ENCODE measurements at regions not wholly inside any gene's neighbourhood (a gene's known extent, or its start where the extent isn't known, plus 50 kb on each side); places are given as distances from the start of the nearest gene placed in this dataset.

DNA sequence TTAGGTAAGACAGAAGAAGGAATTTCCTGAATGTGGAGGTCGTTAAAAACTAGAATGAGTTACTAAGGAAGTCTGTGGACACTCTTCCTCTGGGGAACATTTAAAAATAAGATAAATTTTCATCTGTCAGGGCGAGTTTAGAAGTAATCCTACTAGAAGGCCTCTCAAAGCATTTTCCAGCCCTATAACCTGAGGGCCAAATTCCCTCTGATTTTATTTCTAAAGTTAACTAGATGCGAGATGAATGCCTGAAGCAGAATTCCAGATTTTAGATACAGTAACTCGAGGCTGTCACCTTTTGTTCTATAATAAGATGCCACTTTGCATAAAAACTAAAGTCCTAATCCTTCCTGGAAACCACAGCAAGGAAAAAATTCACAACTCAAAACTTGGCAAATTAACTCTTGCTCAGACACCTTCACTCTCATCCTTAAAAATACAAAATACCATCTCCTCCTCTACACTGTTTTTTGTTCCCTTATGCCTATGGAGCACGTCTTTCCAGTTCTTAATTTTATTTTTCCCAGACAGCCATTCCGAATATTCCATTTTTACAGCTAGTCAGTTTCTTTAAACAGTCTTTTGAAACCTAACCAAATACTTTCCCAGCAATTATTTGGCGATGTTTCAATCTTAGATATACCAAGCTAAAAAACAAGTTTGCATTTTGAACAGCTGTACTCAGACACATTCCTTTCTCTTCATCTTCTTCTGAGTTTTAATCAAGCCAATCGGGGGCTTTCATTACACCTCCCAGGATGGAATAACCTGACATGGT is 420.7 kb upstream of the NFE2L3 start:
- WGBS (ENCODE audit: insufficient coverage): 39% methylated on average over 3 of the region's 8 CpGs
- Histone ChIP-seq H3K27ac (ENCODE audit: low read length) (no peak overlapping the region), H3K9me3 (no peaks in the 10 kb centered on the region), H3K27me3 (replicated peaks in 1 of 2; ENCODE audit: control insufficient read depth in 2 of 2, extremely low read depth in 1 of 2, insufficient read depth in 2 of 2, low read length in 1 of 2) (peaks cover 0 to 3% of the 10 kb centered on the region in 2 experiments), H3K36me3 (ENCODE audit: control insufficient read depth in 2 of 2, extremely low read depth in 1 of 2, insufficient read depth in 1 of 2, low read length in 1 of 2) (no peaks in the 10 kb centered on the region), H3K4me3 (ENCODE audit: control insufficient read depth in 1 of 2, extremely low read depth in 1 of 2, low read length in 1 of 2) (no peak overlapping the region), H3K4me1 (ENCODE audit: control insufficient read depth in 1 of 2, extremely low read depth in 1 of 2, insufficient read depth in 2 of 2, low read length in 2 of 2) (no peaks in the 10 kb centered on the region)
- Mint-ChIP-seq H3K4me1 (no peaks in the 10 kb centered on the region), H3K27me3 (peaks cover 10 to 19% of the 10 kb centered on the region in 2 donors), H3K4me3 (no peak overlapping the region), H3K9me3 (no peaks in the 10 kb centered on the region), H3K36me3 (no peaks in the 10 kb centered on the region), H3K27ac (no peak overlapping the region)
- ChIA-PET CTCF (no interaction called here), POLR2A (no interaction called here)
- ATAC-seq (replicated peaks in 1 of 4): no peak
- no peak for DNase-seq

DNA sequence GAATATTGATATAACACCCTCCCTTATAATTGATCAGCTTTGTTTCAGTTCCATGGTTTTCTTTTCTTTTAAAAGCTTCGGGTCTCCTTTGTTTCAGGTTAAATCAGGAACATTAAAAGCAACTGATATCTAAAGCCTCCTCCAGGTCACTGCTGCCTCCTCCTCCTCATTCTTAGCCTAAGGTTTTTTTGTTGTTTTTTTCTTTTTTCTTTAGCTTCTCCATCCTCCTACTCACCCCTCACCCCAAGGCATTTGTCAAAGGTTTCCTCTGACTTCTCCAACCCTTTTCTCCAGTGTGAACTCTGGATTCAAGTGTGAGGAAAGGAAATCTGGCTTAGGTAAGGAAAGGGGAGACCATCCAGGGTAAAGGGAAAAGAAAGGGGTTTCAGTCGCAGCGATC is 420.2 kb upstream of the NFE2L3 start:
- Mint-ChIP-seq H3K4me3 (no peak overlapping the region), H3K9me3 (no peaks in the 10 kb centered on the region), H3K27ac (no peak overlapping the region), H3K4me1 (no peaks in the 10 kb centered on the region), H3K27me3 (peaks cover 13 to 24% of the 10 kb centered on the region in 2 donors), H3K36me3 (no peaks in the 10 kb centered on the region)
- no peaks in the 10 kb centered on the region for H3K9me3 ChIP-seq
- CTCF ChIA-PET: no interaction called here
- H3K27me3 ChIP-seq (replicated peaks in 1 of 2; ENCODE audit: control insufficient read depth in 2 of 2, extremely low read depth in 1 of 2, insufficient read depth in 2 of 2, low read length in 1 of 2): peaks cover 0 to 2% of the 10 kb centered on the region in 2 experiments
- WGBS (ENCODE audit: insufficient coverage): 100% methylated on average over 1 of the region's 3 CpGs
- no peak overlapping the region for H3K27ac ChIP-seq (ENCODE audit: low read length)
- POLR2A ChIA-PET: no interaction called here
- H3K4me3 ChIP-seq (ENCODE audit: control insufficient read depth in 1 of 2, extremely low read depth in 1 of 2, low read length in 1 of 2): no peak overlapping the region
- DNase-seq (no peak), ATAC-seq (replicated peaks in 1 of 4) (no peak)
- no peaks in the 10 kb centered on the region for H3K4me1 ChIP-seq (ENCODE audit: control insufficient read depth in 1 of 2, extremely low read depth in 1 of 2, insufficient read depth in 2 of 2, low read length in 2 of 2)
- H3K36me3 ChIP-seq (ENCODE audit: control insufficient read depth in 2 of 2, extremely low read depth in 1 of 2, insufficient read depth in 1 of 2, low read length in 1 of 2): no peaks in the 10 kb centered on the region

DNA sequence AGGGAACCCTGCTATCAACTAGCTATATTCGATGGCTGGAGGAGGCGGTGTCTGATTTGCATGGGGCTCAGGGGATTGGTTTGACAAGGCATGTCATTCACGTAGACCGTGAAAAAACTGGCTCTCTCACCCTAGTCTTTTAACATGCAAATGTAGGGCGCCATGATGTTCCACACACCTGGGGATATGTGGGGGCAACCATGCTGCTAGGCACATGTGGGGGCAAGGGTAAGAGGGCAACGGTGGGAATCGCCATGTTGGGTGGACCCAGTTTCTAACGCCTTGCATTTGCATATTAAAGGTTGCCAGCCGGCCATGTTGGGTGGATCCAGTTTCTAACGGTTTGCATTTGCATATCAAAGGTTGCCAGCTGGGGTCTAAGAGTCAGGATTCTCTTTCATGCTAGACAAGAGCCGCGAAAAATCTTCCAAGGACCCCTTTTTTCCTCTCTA is 419.2 kb upstream of the NFE2L3 start:
- DNase-seq: no peak
- Histone ChIP-seq H3K27ac (ENCODE audit: low read length) (no peak overlapping the region), H3K4me3 (ENCODE audit: control insufficient read depth in 1 of 2, extremely low read depth in 1 of 2, low read length in 1 of 2) (no peak overlapping the region), H3K4me1 (ENCODE audit: control insufficient read depth in 1 of 2, extremely low read depth in 1 of 2, insufficient read depth in 2 of 2, low read length in 2 of 2) (no peaks in the 10 kb centered on the region), H3K27me3 (replicated peaks in 1 of 2; ENCODE audit: control insufficient read depth in 2 of 2, extremely low read depth in 1 of 2, insufficient read depth in 2 of 2, low read length in 1 of 2) (peaks cover 0 to 2% of the 10 kb centered on the region in 2 experiments), H3K36me3 (ENCODE audit: control insufficient read depth in 2 of 2, extremely low read depth in 1 of 2, insufficient read depth in 1 of 2, low read length in 1 of 2) (no peaks in the 10 kb centered on the region), H3K9me3 (no peaks in the 10 kb centered on the region)
- POLR2A ChIA-PET: no interaction called here
- Mint-ChIP-seq H3K4me1 (no peaks in the 10 kb centered on the region), H3K9me3 (no peaks in the 10 kb centered on the region), H3K36me3 (no peaks in the 10 kb centered on the region), H3K27me3 (peaks cover 23 to 27% of the 10 kb centered on the region in 2 donors), H3K4me3 (no peak overlapping the region), H3K27ac (no peak overlapping the region)
- CTCF ChIA-PET: no interaction called here
- ATAC-seq (replicated peaks in 1 of 4): no peak
- 83% methylated on average over 5 of the region's 12 CpGs for WGBS (ENCODE audit: insufficient coverage)

- Histone ChIP-seq H3K27ac (ENCODE audit: low read length) (no peak overlapping the region), H3K36me3 (ENCODE audit: control insufficient read depth in 2 of 2, extremely low read depth in 1 of 2, insufficient read depth in 1 of 2, low read length in 1 of 2) (no peaks in the 10 kb centered on the region), H3K4me3 (ENCODE audit: control insufficient read depth in 1 of 2, extremely low read depth in 1 of 2, low read length in 1 of 2) (no peak overlapping the region), H3K4me1 (ENCODE audit: control insufficient read depth in 1 of 2, extremely low read depth in 1 of 2, insufficient read depth in 2 of 2, low read length in 2 of 2) (no peaks in the 10 kb centered on the region), H3K9me3 (no peaks in the 10 kb centered on the region), H3K27me3 (replicated peaks in 1 of 2; ENCODE audit: control insufficient read depth in 2 of 2, extremely low read depth in 1 of 2, insufficient read depth in 2 of 2, low read length in 1 of 2) (peaks cover 0 to 2% of the 10 kb centered on the region in 2 experiments)
- Mint-ChIP-seq H3K4me1 (no peaks in the 10 kb centered on the region), H3K9me3 (no peaks in the 10 kb centered on the region), H3K36me3 (no peaks in the 10 kb centered on the region), H3K27ac (no peak overlapping the region), H3K4me3 (no peak overlapping the region), H3K27me3 (peaks cover 24 to 36% of the 10 kb centered on the region in 2 donors)
- ChIA-PET POLR2A (no interaction called here), CTCF (no interaction called here)
- no CpG with 5 or more reads among the region's 8 CpGs for WGBS (ENCODE audit: insufficient coverage)
- no peak for DNase-seq
- ATAC-seq (replicated peaks in 1 of 4): no peak
Measured at GRCh38 chr7:25735674-25736242, 416.2 kb upstream of the NFE2L3 start.

DNA sequence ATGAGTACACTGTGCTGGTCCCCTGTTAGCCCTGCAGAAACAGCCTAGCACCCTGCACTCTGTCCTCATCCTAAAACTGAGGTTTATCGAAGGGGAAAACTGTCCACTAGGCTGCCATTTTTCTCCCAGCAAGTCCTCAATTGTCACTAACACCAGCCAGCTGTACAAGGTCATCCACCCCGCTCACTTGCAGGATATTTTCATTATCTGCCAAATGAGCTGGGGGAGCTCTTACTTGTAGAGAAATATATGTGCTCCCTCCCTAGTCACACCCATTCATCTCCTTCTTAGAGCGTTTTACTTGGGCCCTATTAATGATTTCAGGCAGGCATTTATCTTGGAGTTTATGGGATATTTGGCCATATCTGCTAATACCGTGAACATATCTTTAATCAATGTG is 413.5 kb upstream of the NFE2L3 start:
- no peaks in the 10 kb centered on the region for H3K4me1 ChIP-seq (ENCODE audit: control insufficient read depth in 1 of 2, extremely low read depth in 1 of 2, insufficient read depth in 2 of 2, low read length in 2 of 2)
- H3K4me3 Mint-ChIP-seq: no peak overlapping the region
- CTCF ChIA-PET: no interaction called here
- H3K4me1 Mint-ChIP-seq: no peaks in the 10 kb centered on the region
- H3K27me3 ChIP-seq (replicated peaks in 1 of 2; ENCODE audit: control insufficient read depth in 2 of 2, extremely low read depth in 1 of 2, insufficient read depth in 2 of 2, low read length in 1 of 2): peaks cover 0 to 8% of the 10 kb centered on the region in 2 experiments
- no peak overlapping the region for H3K27ac ChIP-seq (ENCODE audit: low read length)
- DNase-seq: no peak
- WGBS (ENCODE audit: insufficient coverage): 100% methylated on average over 1 of the region's 4 CpGs
- H3K4me3 ChIP-seq (ENCODE audit: control insufficient read depth in 1 of 2, extremely low read depth in 1 of 2, low read length in 1 of 2): no peak overlapping the region
- no peaks in the 10 kb centered on the region for H3K9me3 ChIP-seq
- H3K36me3 Mint-ChIP-seq: no peaks in the 10 kb centered on the region
- peaks cover 31 to 35% of the 10 kb centered on the region in 2 donors for H3K27me3 Mint-ChIP-seq
- no peaks in the 10 kb centered on the region for H3K36me3 ChIP-seq (ENCODE audit: control insufficient read depth in 2 of 2, extremely low read depth in 1 of 2, insufficient read depth in 1 of 2, low read length in 1 of 2)
- H3K9me3 Mint-ChIP-seq: no peaks in the 10 kb centered on the region
- ATAC-seq (replicated peaks in 1 of 4): no peak
- POLR2A ChIA-PET: no interaction called here
- H3K27ac Mint-ChIP-seq: no peak overlapping the region

DNA sequence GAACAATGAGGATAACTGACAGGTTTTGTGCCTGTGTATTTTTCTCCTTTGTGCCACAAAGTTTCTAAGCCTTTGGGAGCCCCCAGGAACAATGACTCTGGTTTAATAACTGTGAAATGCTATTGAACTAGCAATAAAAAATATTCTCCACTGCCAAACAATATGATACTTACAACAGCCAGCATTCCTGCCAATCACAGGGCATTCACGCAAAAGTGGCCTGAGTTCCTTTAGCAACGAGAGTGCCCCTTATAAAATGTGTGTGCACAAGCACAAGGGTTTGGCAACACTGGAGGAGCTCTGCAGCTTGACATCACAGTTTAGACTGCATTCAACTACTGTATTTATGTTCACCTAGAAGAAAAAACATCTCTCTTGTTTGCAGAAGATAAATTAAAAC is 412.9 kb upstream of the NFE2L3 start:
- Histone ChIP-seq H3K4me3 (ENCODE audit: control insufficient read depth in 1 of 2, extremely low read depth in 1 of 2, low read length in 1 of 2) (no peak overlapping the region), H3K27me3 (replicated peaks in 1 of 2; ENCODE audit: control insufficient read depth in 2 of 2, extremely low read depth in 1 of 2, insufficient read depth in 2 of 2, low read length in 1 of 2) (peaks cover 0 to 8% of the 10 kb centered on the region in 2 experiments), H3K4me1 (ENCODE audit: control insufficient read depth in 1 of 2, extremely low read depth in 1 of 2, insufficient read depth in 2 of 2, low read length in 2 of 2) (no peaks in the 10 kb centered on the region), H3K9me3 (no peaks in the 10 kb centered on the region), H3K27ac (ENCODE audit: low read length) (no peak overlapping the region), H3K36me3 (ENCODE audit: control insufficient read depth in 2 of 2, extremely low read depth in 1 of 2, insufficient read depth in 1 of 2, low read length in 1 of 2) (no peaks in the 10 kb centered on the region)
- no peak overlapping the region for H3K4me3 Mint-ChIP-seq
- POLR2A ChIA-PET: no interaction called here
- CTCF ChIA-PET: no interaction called here
- no peaks in the 10 kb centered on the region for H3K4me1 Mint-ChIP-seq
- no peak overlapping the region for H3K27ac Mint-ChIP-seq
- 80% methylated on average over 2 of the region's 2 CpGs for WGBS (ENCODE audit: insufficient coverage)
- DNase-seq: no peak
- H3K27me3 Mint-ChIP-seq: peaks cover 27 to 32% of the 10 kb centered on the region in 2 donors
- no peak for ATAC-seq (replicated peaks in 1 of 4)
- H3K9me3 Mint-ChIP-seq: no peaks in the 10 kb centered on the region
- no peaks in the 10 kb centered on the region for H3K36me3 Mint-ChIP-seq
